HEK293 (cell line): ENCODE measurements at regions not wholly inside any gene's neighbourhood (a gene's known extent, or its start where the extent isn't known, plus 50 kb on each side); places are given as distances from the start of the nearest gene placed in this dataset.

ENCODE experiments used
- CTCF ChIA-PET: fragments of 350-600 bp; formaldehyde crosslinking; extraction: SDS; loops from one replicate; lab custom pipeline; 2021; ENCODE audit warnings: antibody characterized with exemption; lab: Yijun Ruan, JAX
- POLR2A ChIA-PET: fragments of 300-600 bp; formaldehyde crosslinking; extraction: SDS; loops from one replicate; lab custom pipeline; 2020; ENCODE audit warnings: antibody characterized with exemption, inconsistent platforms; lab: Yijun Ruan, JAX
- H3K27ac ChIP-seq: fragments of 200-500 bp; sonication (Bioruptor generic); 2 replicates; pipeline ENCODE4 v1.5.1; 2014; ENCODE audit warnings: low read depth, low read length, control low read depth, inconsistent platforms; ENCODE audit errors: extremely low read depth
- H3K36me3 ChIP-seq, 2 experiments: fragments of 200-500 bp in 1 of 2; sonication (Bioruptor generic) in 1 of 2; 1 replicate in 1 of 2; 2 replicates in 1 of 2; pipeline ENCODE4 v1.5.1; 2014 to 2017; ENCODE audit warnings: inconsistent platforms in 2 of 2, low read length in 2 of 2; ENCODE audit not compliant: control insufficient read depth in 2 of 2, insufficient read depth in 1 of 2
- H3K4me1 ChIP-seq: fragments of 200-500 bp; sonication (Bioruptor generic); 2 replicates; pipeline ENCODE4 v1.5.1; 2014; ENCODE audit warnings: mild to moderate bottlenecking, low read length, inconsistent platforms; ENCODE audit not compliant: control insufficient read depth, insufficient read depth
- H3K4me3 ChIP-seq: 2 replicates; pipeline ENCODE4 v1.5.1; 2011; ENCODE audit warnings: low read depth, mild to moderate bottlenecking, control low read depth, low read length, moderate library complexity
- H3K9me3 ChIP-seq: fragments of 200-500 bp; sonication (Bioruptor generic); 2 replicates; pipeline ENCODE4 v1.5.1; 2014; ENCODE audit warnings: low read depth, low read length, inconsistent platforms; ENCODE audit not compliant: control insufficient read depth, insufficient read depth
- GLI2 ChIP-seq: fragments of 450-650 bp; formaldehyde crosslinking; IDR thresholded peaks from 2 replicates; pipeline ENCODE4; 2017; ENCODE audit warnings: missing biosample characterization, missing genetic modification characterization, low read depth, borderline replicate concordance
- HOXC10 ChIP-seq: sonication (generic); formaldehyde crosslinking; IDR thresholded peaks from 2 replicates; pipeline ENCODE4 v1.8.1; 2023; ENCODE audit warnings: mild to moderate bottlenecking, missing genetic modification reagents
- KLF1 ChIP-seq: fragments of 450-650 bp; formaldehyde crosslinking; IDR thresholded peaks from 2 replicates; pipeline ENCODE4 v1.5.1; 2016; ENCODE audit warnings: missing biosample characterization, missing genetic modification characterization
- ZBTB8A ChIP-seq: fragments of 450-650 bp; formaldehyde crosslinking; IDR thresholded peaks from 2 replicates; pipeline ENCODE4 v1.5.1; 2016; ENCODE audit warnings: missing biosample characterization, missing genetic modification characterization
- ZNF266 ChIP-seq: fragments of 450-650 bp; formaldehyde crosslinking; IDR thresholded peaks from 2 replicates; pipeline ENCODE4 v1.5.1; 2016; ENCODE audit warnings: missing biosample characterization, missing genetic modification characterization, low read depth
- ZNF302 ChIP-seq: fragments of 450-650 bp; formaldehyde crosslinking; IDR thresholded peaks from 2 replicates; pipeline ENCODE4 v1.5.1; 2016; ENCODE audit warnings: missing biosample characterization, missing genetic modification characterization, low read depth
- ZNF341 ChIP-seq: fragments of 450-650 bp; formaldehyde crosslinking; IDR thresholded peaks from 2 replicates; pipeline ENCODE4; 2016; ENCODE audit warnings: low read depth, missing biosample characterization, missing genetic modification characterization
- ZNF350 ChIP-seq: fragments of 450-650 bp; formaldehyde crosslinking; IDR thresholded peaks from 2 replicates; pipeline ENCODE4 v1.5.0; 2017; ENCODE audit warnings: missing biosample characterization, mild to moderate bottlenecking, missing genetic modification characterization
- ZNF544 ChIP-seq: fragments of 450-650 bp; formaldehyde crosslinking; IDR thresholded peaks from 2 replicates; pipeline ENCODE4 v1.5.0; 2017; ENCODE audit warnings: missing biosample characterization, missing genetic modification characterization
- ZNF610 ChIP-seq: fragments of 450-650 bp; formaldehyde crosslinking; IDR thresholded peaks from 2 replicates; pipeline ENCODE4 v1.5.1; 2016; ENCODE audit warnings: missing biosample characterization, missing genetic modification characterization, borderline replicate concordance
- ZNF660 ChIP-seq: fragments of 450-650 bp; IDR thresholded peaks from 2 replicates; pipeline ENCODE4 v1.5.1; 2018; ENCODE audit warnings: missing biosample characterization, mild to moderate bottlenecking, missing genetic modification characterization
- ZNF707 ChIP-seq: fragments of 450-650 bp; formaldehyde crosslinking; IDR thresholded peaks from 2 replicates; pipeline ENCODE4 v1.5.1; 2016; ENCODE audit warnings: missing biosample characterization, missing genetic modification characterization
- ZNF76 ChIP-seq: fragments of 450-650 bp; formaldehyde crosslinking; IDR thresholded peaks from 2 replicates; pipeline ENCODE4; 2016; ENCODE audit warnings: low read depth, missing biosample characterization, missing genetic modification characterization, borderline replicate concordance
- ZNF843 ChIP-seq: fragments of 450-650 bp; formaldehyde crosslinking; IDR thresholded peaks from 2 replicates; pipeline ENCODE4 v1.5.1; 2016; ENCODE audit warnings: missing biosample characterization, missing genetic modification characterization
- TF ChIP-seq, protein P1 (sequence below): fragments of 450-650 bp; formaldehyde crosslinking; IDR thresholded peaks from 2 replicates; pipeline ENCODE4 v1.5.1; 2016; ENCODE audit warnings: missing biosample characterization, missing genetic modification characterization, low read depth
- TF ChIP-seq, protein P2 (sequence below): fragments of 450-650 bp; formaldehyde crosslinking; IDR thresholded peaks from 2 replicates; pipeline ENCODE4 v1.5.1; 2016; ENCODE audit warnings: missing biosample characterization, missing genetic modification characterization
- TF ChIP-seq, protein P3 (sequence below): fragments of 450-650 bp; formaldehyde crosslinking; conservative IDR thresholded peaks from 2 replicates; pipeline ENCODE4 v1.5.1; 2016; ENCODE audit warnings: low read depth, missing biosample characterization, missing genetic modification characterization
- TF ChIP-seq, protein P4 (sequence below): fragments of 450-650 bp; formaldehyde crosslinking; IDR thresholded peaks from 2 replicates; pipeline ENCODE4 v1.5.1; 2016; ENCODE audit warnings: missing biosample characterization, missing genetic modification characterization
- TF ChIP-seq, protein P5 (sequence below): fragments of 450-650 bp; formaldehyde crosslinking; conservative IDR thresholded peaks from 2 replicates; pipeline ENCODE4 v1.5.1; 2016; ENCODE audit warnings: low read depth, missing biosample characterization, missing genetic modification characterization

DNA sequence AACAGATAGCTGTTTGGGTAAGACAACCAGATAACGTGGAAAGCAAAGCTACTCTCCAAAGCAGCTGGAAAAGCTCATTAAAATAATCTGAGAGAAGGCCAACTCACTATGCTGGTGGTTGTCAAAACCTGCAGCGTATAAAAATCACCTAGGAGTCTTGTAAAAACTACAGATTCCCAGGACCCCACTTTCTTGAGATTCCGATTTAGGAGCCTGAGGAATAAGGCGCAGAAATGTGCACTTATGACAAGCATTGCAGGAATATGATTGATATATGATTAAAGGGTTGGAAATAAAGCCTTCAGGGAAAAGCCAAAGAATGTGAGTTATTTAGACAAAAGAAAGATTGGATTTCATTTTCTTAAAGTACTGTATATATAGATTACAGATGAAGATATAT, 285.0 kb upstream of the PTGER4 start:
- Histone ChIP-seq H3K9me3 (no peaks in the 10 kb centered on the region), H3K4me1 (no peaks in the 10 kb centered on the region), H3K27ac (no peak overlapping the region), H3K36me3 (no peaks in the 10 kb centered on the region), H3K4me3 (no peak overlapping the region)
- POLR2A ChIA-PET: no interaction called here
- CTCF ChIA-PET: no interaction called here
- TF ChIP-seq, protein P1, sequence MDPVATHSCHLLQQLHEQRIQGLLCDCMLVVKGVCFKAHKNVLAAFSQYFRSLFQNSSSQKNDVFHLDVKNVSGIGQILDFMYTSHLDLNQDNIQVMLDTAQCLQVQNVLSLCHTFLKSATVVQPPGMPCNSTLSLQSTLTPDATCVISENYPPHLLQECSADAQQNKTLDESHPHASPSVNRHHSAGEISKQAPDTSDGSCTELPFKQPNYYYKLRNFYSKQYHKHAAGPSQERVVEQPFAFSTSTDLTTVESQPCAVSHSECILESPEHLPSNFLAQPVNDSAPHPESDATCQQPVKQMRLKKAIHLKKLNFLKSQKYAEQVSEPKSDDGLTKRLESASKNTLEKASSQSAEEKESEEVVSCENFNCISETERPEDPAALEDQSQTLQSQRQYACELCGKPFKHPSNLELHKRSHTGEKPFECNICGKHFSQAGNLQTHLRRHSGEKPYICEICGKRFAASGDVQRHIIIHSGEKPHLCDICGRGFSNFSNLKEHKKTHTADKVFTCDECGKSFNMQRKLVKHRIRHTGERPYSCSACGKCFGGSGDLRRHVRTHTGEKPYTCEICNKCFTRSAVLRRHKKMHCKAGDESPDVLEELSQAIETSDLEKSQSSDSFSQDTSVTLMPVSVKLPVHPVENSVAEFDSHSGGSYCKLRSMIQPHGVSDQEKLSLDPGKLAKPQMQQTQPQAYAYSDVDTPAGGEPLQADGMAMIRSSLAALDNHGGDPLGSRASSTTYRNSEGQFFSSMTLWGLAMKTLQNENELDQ (tag by site-specific recombination): no peak
- no peak for TF ChIP-seq KLF1 (tag by site-specific recombination)
- no peak for TF ChIP-seq ZNF544 (tag by site-specific recombination)
- no peak for TF ChIP-seq ZNF660 (tag by site-specific recombination)
- TF ChIP-seq, protein P2, sequence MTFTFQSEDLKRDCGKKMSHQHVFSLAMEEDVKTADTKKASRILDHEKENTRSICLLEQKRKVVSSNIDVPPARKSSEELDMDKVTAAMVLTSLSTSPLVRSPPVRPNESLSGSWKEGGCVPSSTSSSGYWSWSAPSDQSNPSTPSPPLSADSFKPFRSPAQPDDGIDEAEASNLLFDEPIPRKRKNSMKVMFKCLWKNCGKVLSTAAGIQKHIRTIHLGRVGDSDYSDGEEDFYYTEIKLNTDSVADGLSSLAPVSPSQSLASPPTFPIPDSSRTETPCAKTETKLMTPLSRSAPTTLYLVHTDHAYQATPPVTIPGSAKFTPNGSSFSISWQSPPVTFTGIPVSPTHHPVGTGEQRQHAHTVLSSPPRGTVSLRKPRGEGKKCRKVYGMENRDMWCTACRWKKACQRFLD (tag by site-specific recombination): no peak

DNA sequence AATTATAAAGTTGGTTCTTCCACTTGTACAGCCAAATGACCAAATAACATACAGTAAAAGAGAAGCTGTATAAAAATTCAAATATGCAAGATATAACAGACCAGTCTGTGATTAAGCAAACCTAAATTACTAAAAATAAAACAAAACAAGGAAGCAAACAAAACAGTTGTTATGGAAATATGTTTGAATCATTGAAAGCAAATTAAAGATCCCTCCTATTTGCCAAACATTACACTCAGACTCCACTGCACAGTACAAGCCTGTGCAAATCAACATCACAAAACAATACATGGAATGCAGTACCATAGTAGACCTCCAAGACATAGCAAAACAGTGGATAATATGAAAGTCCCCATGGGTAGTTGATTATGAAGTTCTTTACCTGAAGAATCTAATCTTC, 288.1 kb upstream of the PTGER4 start:
- Histone ChIP-seq H3K4me3 (no peak overlapping the region), H3K36me3 (no peaks in the 10 kb centered on the region)
- POLR2A ChIA-PET: no interaction called here
- CTCF ChIA-PET: interaction anchor here (0.6 to 0.7 kb wide), 2 partner anchors 687 to 908 kb away, joined by 3 read pairs; no protein-coding TSS in a partner anchor
- TF ChIP-seq, protein P3, sequence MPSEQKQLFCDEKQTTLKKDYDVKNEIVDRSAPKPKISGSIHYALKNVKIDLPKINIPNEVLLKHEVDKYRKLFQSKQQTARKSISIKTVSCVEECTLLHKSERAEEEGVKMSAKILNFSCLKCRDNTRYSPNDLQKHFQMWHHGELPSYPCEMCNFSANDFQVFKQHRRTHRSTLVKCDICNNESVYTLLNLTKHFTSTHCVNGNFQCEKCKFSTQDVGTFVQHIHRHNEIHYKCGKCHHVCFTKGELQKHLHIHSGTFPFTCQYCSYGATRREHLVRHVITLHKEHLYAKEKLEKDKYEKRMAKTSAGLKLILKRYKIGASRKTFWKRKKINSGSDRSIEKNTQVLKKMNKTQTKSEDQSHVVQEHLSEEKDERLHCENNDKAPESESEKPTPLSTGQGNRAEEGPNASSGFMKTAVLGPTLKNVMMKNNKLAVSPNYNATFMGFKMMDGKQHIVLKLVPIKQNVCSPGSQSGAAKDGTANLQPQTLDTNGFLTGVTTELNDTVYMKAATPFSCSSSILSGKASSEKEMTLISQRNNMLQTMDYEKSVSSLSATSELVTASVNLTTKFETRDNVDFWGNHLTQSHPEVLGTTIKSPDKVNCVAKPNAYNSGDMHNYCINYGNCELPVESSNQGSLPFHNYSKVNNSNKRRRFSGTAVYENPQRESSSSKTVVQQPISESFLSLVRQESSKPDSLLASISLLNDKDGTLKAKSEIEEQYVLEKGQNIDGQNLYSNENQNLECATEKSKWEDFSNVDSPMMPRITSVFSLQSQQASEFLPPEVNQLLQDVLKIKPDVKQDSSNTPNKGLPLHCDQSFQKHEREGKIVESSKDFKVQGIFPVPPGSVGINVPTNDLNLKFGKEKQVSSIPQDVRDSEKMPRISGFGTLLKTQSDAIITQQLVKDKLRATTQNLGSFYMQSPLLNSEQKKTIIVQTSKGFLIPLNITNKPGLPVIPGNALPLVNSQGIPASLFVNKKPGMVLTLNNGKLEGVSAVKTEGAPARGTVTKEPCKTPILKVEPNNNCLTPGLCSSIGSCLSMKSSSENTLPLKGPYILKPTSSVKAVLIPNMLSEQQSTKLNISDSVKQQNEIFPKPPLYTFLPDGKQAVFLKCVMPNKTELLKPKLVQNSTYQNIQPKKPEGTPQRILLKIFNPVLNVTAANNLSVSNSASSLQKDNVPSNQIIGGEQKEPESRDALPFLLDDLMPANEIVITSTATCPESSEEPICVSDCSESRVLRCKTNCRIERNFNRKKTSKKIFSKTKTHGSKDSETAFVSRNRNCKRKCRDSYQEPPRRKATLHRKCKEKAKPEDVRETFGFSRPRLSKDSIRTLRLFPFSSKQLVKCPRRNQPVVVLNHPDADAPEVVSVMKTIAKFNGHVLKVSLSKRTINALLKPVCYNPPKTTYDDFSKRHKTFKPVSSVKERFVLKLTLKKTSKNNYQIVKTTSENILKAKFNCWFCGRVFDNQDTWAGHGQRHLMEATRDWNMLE: no peak
- TF ChIP-seq ZNF302 (tag by site-specific recombination): no peak
- TF ChIP-seq, protein P4, sequence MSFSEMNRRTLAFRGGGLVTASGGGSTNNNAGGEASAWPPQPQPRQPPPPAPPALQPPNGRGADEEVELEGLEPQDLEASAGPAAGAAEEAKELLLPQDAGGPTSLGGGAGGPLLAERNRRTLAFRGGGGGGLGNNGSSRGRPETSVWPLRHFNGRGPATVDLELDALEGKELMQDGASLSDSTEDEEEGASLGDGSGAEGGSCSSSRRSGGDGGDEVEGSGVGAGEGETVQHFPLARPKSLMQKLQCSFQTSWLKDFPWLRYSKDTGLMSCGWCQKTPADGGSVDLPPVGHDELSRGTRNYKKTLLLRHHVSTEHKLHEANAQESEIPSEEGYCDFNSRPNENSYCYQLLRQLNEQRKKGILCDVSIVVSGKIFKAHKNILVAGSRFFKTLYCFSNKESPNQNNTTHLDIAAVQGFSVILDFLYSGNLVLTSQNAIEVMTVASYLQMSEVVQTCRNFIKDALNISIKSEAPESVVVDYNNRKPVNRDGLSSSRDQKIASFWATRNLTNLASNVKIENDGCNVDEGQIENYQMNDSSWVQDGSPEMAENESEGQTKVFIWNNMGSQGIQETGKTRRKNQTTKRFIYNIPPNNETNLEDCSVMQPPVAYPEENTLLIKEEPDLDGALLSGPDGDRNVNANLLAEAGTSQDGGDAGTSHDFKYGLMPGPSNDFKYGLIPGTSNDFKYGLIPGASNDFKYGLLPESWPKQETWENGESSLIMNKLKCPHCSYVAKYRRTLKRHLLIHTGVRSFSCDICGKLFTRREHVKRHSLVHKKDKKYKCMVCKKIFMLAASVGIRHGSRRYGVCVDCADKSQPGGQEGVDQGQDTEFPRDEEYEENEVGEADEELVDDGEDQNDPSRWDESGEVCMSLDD (tag by site-specific recombination): no peak
- no peak for TF ChIP-seq ZNF341 (tag by site-specific recombination)
- TF ChIP-seq ZNF610 (tag by site-specific recombination): no peak
- TF ChIP-seq ZNF350 (tag by site-specific recombination): no peak
- TF ChIP-seq ZNF707 (tag by site-specific recombination): no peak
- TF ChIP-seq, protein P5, sequence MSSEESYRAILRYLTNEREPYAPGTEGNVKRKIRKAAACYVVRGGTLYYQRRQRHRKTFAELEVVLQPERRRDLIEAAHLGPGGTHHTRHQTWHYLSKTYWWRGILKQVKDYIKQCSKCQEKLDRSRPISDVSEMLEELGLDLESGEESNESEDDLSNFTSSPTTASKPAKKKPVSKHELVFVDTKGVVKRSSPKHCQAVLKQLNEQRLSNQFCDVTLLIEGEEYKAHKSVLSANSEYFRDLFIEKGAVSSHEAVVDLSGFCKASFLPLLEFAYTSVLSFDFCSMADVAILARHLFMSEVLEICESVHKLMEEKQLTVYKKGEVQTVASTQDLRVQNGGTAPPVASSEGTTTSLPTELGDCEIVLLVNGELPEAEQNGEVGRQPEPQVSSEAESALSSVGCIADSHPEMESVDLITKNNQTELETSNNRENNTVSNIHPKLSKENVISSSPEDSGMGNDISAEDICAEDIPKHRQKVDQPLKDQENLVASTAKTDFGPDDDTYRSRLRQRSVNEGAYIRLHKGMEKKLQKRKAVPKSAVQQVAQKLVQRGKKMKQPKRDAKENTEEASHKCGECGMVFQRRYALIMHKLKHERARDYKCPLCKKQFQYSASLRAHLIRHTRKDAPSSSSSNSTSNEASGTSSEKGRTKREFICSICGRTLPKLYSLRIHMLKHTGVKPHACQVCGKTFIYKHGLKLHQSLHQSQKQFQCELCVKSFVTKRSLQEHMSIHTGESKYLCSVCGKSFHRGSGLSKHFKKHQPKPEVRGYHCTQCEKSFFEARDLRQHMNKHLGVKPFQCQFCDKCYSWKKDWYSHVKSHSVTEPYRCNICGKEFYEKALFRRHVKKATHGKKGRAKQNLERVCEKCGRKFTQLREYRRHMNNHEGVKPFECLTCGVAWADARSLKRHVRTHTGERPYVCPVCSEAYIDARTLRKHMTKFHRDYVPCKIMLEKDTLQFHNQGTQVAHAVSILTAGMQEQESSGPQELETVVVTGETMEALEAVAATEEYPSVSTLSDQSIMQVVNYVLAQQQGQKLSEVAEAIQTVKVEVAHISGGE (tag by site-specific recombination): no peak
- no peak for TF ChIP-seq ZNF76 (tag by site-specific recombination)
- no peak for TF ChIP-seq GLI2 (tag by site-specific recombination)
- TF ChIP-seq ZNF843 (tag by site-specific recombination): no peak
- TF ChIP-seq HOXC10 (CRISPR knock-in tag): no peak
- TF ChIP-seq ZBTB8A: no peak
- no peak for TF ChIP-seq ZNF266
- TF ChIP-seq, all 188 proteins: peak for 0
- H3K27ac ChIP-seq: no peak overlapping the region
- H3K9me3 ChIP-seq: no peaks in the 10 kb centered on the region
- H3K4me1 ChIP-seq: no peaks in the 10 kb centered on the region
